C4-2B (cell line): ENCODE measurements at regions not wholly inside any gene's neighbourhood (a gene's known extent, or its start where the extent isn't known, plus 50 kb on each side); places are given as distances from the start of the nearest gene placed in this dataset.

Experiments
- CTCF ChIP-seq: fragments of 450-650 bp; conservative IDR thresholded peaks from 2 replicates; pipeline ENCODE4 v1.5.1; 2017; ENCODE audit warnings: mild to moderate bottlenecking
- ZFX ChIP-seq: fragments of 450-650 bp; IDR thresholded peaks from 2 replicates; pipeline ENCODE4 v1.6.1; 2017

DNA sequence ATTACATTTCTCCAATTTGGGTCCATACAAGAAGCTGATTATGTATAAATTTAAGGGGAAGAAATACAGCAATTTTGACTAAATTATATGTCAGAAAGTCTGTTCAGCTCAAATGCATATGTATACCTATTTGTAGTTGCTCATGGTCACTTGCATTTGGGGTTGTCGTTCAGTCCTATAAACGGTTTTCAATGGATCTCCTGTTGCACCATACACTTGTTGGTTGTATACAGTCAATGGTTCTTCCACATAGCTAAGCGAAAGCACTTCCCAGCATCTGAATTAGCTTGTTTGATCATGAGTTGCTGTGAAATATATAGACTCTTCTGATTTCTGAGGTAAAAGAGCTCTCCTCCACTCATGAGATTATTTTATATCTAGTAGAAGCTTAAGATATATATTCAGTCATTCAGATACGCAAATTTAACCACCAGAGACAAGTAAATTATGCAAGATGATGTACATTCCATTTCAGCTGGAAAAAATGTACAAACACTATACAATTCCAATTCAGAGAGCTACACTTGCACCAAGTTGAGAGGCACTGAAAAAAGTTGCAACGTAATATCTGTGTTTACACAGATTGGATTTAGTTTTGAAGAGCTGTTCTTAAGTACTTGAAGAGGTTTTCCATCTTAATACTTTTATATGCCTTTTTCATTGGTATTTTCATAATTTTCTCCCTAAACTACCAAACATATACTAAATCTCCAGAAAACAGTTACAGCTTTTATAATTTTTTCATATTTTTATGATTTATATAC is 64.4 kb upstream of the POU5F2 start:
- no peak for TF ChIP-seq CTCF
- no peak for TF ChIP-seq ZFX
